IMR-90 (cell line): ENCODE measurements at regions not wholly inside any gene's neighbourhood (a gene's known extent, or its start where the extent isn't known, plus 50 kb on each side); places are given as distances from the start of the nearest gene placed in this dataset.

Experiments used
- ATAC-seq: fragments of 200-7000 bp; cut with Tn5 transposase; 2 replicates; pipeline ENCODE4 v1.9.1; 2020; ENCODE audit warnings: low read depth, mild to moderate bottlenecking, moderate library complexity
- BruUV-seq: library from RNA; stranded (reverse); fragments of 400-500 nt; replicated peaks from 2 replicates; lab custom pipeline; 2021; lab: Mats Ljungman, UMichigan
- CTCF ChIA-PET: fragments of 300-600 bp; formaldehyde crosslinking; extraction: SDS; loops from one replicate; lab custom pipeline; 2021; ENCODE audit warnings: antibody characterized with exemption; lab: Yijun Ruan, JAX
- POLR2A ChIA-PET: fragments of 300-600 bp; sonication (Branson Sonifier 250); formaldehyde crosslinking; loops from one replicate; lab custom pipeline; 2022; ENCODE audit warnings: antibody characterized with exemption; ENCODE audit not compliant: unreplicated experiment; lab: Charles Lee
- DNase-seq: peaks from one replicate; pipeline ENCODE4 v3.0.0; 2013
- H2AFZ ChIP-seq: replicated peaks from 2 replicates; pipeline ENCODE3; 2013; ENCODE audit warnings: low read length, mild to moderate bottlenecking; ENCODE audit not compliant: poor library complexity
- H2AK5ac ChIP-seq: 2 replicates; pipeline ENCODE4 v1.6.1; 2013; ENCODE audit warnings: low read depth, low read length, inconsistent platforms
- H2AK9ac ChIP-seq: replicated peaks from 2 replicates; pipeline ENCODE3; 2013; ENCODE audit warnings: mild to moderate bottlenecking, low read depth, low read length, moderate library complexity; ENCODE audit not compliant: poor library complexity
- H2BK120ac ChIP-seq: 2 replicates; pipeline ENCODE4 v1.6.1; 2013; ENCODE audit warnings: low read depth, low read length, inconsistent platforms
- H2BK15ac ChIP-seq: 3 replicates; pipeline ENCODE4 v1.6.1; 2013; ENCODE audit warnings: low read depth, low read length, inconsistent platforms
- H2BK20ac ChIP-seq: 2 replicates; pipeline ENCODE4 v1.6.1; 2013; ENCODE audit warnings: low read depth, mild to moderate bottlenecking, inconsistent platforms, low read length, moderate library complexity
- H2BK5ac ChIP-seq: 2 replicates; pipeline ENCODE4 v1.6.1; 2013; ENCODE audit warnings: mild to moderate bottlenecking, low read depth, low read length, inconsistent platforms; ENCODE audit not compliant: poor library complexity, severe bottlenecking
- H3K14ac ChIP-seq: replicated peaks from 2 replicates; pipeline ENCODE4 v1.6.1; 2013; ENCODE audit warnings: low read depth, low read length, inconsistent platforms
- H3K18ac ChIP-seq: 2 replicates; pipeline ENCODE4 v1.6.1; 2013; ENCODE audit warnings: low read depth, low read length, control low read depth
- H3K23ac ChIP-seq: 2 replicates; pipeline ENCODE4 v1.6.1; 2013; ENCODE audit warnings: low read depth, low read length, inconsistent platforms
- H3K27ac ChIP-seq: 2 replicates; pipeline ENCODE4 v1.5.1; 2013; ENCODE audit warnings: mild to moderate bottlenecking, control low read depth, low read length; ENCODE audit not compliant: insufficient read depth
- H3K27me3 ChIP-seq: 2 replicates; pipeline ENCODE4 v1.6.1; 2013; ENCODE audit warnings: low read length; ENCODE audit not compliant: control insufficient read depth, insufficient read depth
- H3K36me3 ChIP-seq: 2 replicates; pipeline ENCODE4 v1.6.1; 2013; ENCODE audit warnings: low read length, mixed read lengths; ENCODE audit not compliant: control insufficient read depth, insufficient read depth
- H3K4ac ChIP-seq: 2 replicates; pipeline ENCODE4 v1.6.1; 2013; ENCODE audit warnings: low read depth, low read length, inconsistent platforms
- H3K4me1 ChIP-seq: 2 replicates; pipeline ENCODE4 v1.6.1; 2013; ENCODE audit warnings: low read length, mixed read lengths; ENCODE audit not compliant: control insufficient read depth, insufficient read depth
- H3K4me2 ChIP-seq: 2 replicates; pipeline ENCODE4 v1.6.1; 2013; ENCODE audit warnings: low read depth, mild to moderate bottlenecking, control low read depth, low read length, moderate library complexity
- H3K4me3 ChIP-seq: 2 replicates; pipeline ENCODE4 v1.5.1; 2013; ENCODE audit warnings: low read depth, mild to moderate bottlenecking, control low read depth, low read length, moderate library complexity; ENCODE audit not compliant: insufficient read depth
- H3K56ac ChIP-seq: 2 replicates; pipeline ENCODE4 v1.6.1; 2013; ENCODE audit warnings: low read length, inconsistent platforms; ENCODE audit not compliant: insufficient read depth; ENCODE audit errors: extremely low read depth
- H3K79me1 ChIP-seq, 2 experiments: 2 replicates each; pipeline ENCODE4 v1.6.1; 2013; ENCODE audit warnings: low read length in 2 of 2, inconsistent platforms in 1 of 2, low read depth in 1 of 2
- H3K9ac ChIP-seq: 2 replicates; pipeline ENCODE4 v1.6.1; 2013; ENCODE audit warnings: low read depth, low read length, control low read depth
- H3K9me1 ChIP-seq: 2 replicates; pipeline ENCODE4 v1.6.1; 2013; ENCODE audit warnings: low read length, inconsistent platforms; ENCODE audit not compliant: insufficient read depth
- H3K9me3 ChIP-seq: 2 replicates; pipeline ENCODE4 v1.6.1; 2013; ENCODE audit warnings: low read length; ENCODE audit not compliant: control insufficient read depth, insufficient read depth
- H4K20me1 ChIP-seq: 2 replicates; pipeline ENCODE4 v1.6.1; 2013; ENCODE audit warnings: low read length, inconsistent platforms; ENCODE audit not compliant: insufficient read depth
- H4K5ac ChIP-seq: 2 replicates; pipeline ENCODE4 v1.6.1; 2013; ENCODE audit warnings: mild to moderate bottlenecking, low read depth, low read length, control low read depth
- H4K8ac ChIP-seq, 2 experiments: 2 replicates each; pipeline ENCODE4 v1.6.1; 2013; ENCODE audit warnings: low read depth in 2 of 2, low read length in 2 of 2, control low read depth in 1 of 2, inconsistent platforms in 1 of 2
- H4K91ac ChIP-seq: 2 replicates; pipeline ENCODE4 v1.6.1; 2013; ENCODE audit warnings: low read depth, low read length, inconsistent platforms; ENCODE audit not compliant: insufficient read depth
- BHLHE40 ChIP-seq: fragments of 150-350 bp; IDR thresholded peaks from 2 replicates; pipeline ENCODE4 v1.6.1; 2016; ENCODE audit warnings: mild to moderate bottlenecking, low read depth, low read length
- CEBPB ChIP-seq: IDR thresholded peaks from 2 replicates; pipeline ENCODE4 v1.6.1; 2012; ENCODE audit warnings: low read depth, low read length, improper control_type of control experiment
- CHD1 ChIP-seq: IDR thresholded peaks from 2 replicates; pipeline ENCODE4 v1.6.1; 2012; ENCODE audit warnings: low read depth, low read length, improper control_type of control experiment
- CTCF ChIP-seq: conservative IDR thresholded peaks from 2 replicates; pipeline ENCODE4 v1.5.1; 2012; ENCODE audit warnings: mild to moderate bottlenecking, low read depth, low read length, improper control_type of control experiment
- ELK1 ChIP-seq: fragments of 150-350 bp; IDR thresholded peaks from 2 replicates; pipeline ENCODE4 v1.6.1; 2016; ENCODE audit warnings: low read depth, mild to moderate bottlenecking, low read length, moderate library complexity, borderline replicate concordance
- FOS ChIP-seq: fragments of 150-350 bp; IDR thresholded peaks from 2 replicates; pipeline ENCODE4 v1.6.1; 2016; ENCODE audit warnings: low read depth, low read length
- MAFK ChIP-seq: IDR thresholded peaks from 2 replicates; pipeline ENCODE4 v1.6.1; 2012; ENCODE audit warnings: low read depth, low read length, improper control_type of control experiment
- MAZ ChIP-seq: IDR thresholded peaks from 2 replicates; pipeline ENCODE4 v1.6.1; 2012; ENCODE audit warnings: low read depth, mild to moderate bottlenecking, low read length, improper control_type of control experiment, moderate library complexity, borderline replicate concordance
- MXI1 ChIP-seq: IDR thresholded peaks from 2 replicates; pipeline ENCODE4 v1.6.1; 2012; ENCODE audit warnings: low read depth, mild to moderate bottlenecking, low read length, moderate library complexity, borderline replicate concordance
- NFE2L2 ChIP-seq: fragments of 150-350 bp; IDR thresholded peaks from 2 replicates; pipeline ENCODE4 v1.6.1; 2016; ENCODE audit warnings: low read depth, mild to moderate bottlenecking, low read length
- POLR2A ChIP-seq: IDR thresholded peaks from 2 replicates; pipeline ENCODE4 v1.6.1; 2012; ENCODE audit warnings: mild to moderate bottlenecking, low read depth, low read length
- RAD21 ChIP-seq: IDR thresholded peaks from 2 replicates; pipeline ENCODE4 v1.6.1; 2012; ENCODE audit warnings: low read length, improper control_type of control experiment
- RCOR1 ChIP-seq: IDR thresholded peaks from 2 replicates; pipeline ENCODE4 v1.6.1; 2012; ENCODE audit warnings: mild to moderate bottlenecking, low read length, improper control_type of control experiment; ENCODE audit not compliant: insufficient replicate concordance
- RFX5 ChIP-seq: IDR thresholded peaks from 2 replicates; pipeline ENCODE4 v1.8.0; 2012; ENCODE audit warnings: low read depth, mild to moderate bottlenecking, low read length, moderate library complexity
- SMC3 ChIP-seq: fragments of 150-350 bp; IDR thresholded peaks from 2 replicates; pipeline ENCODE4 v1.6.1; 2016; ENCODE audit warnings: low read depth, mild to moderate bottlenecking, antibody characterized with exemption, low read length, moderate library complexity
- USF2 ChIP-seq: fragments of 150-350 bp; IDR thresholded peaks from 2 replicates; pipeline ENCODE4 v1.6.1; 2017; ENCODE audit warnings: mild to moderate bottlenecking, antibody characterized with exemption, low read length, low read depth
- WGBS, 2 experiments: methylation state at CpG; one replicate each; pipeline versions ENCODE4 v1.1.5 to v1.1.7; 2013; ENCODE audit warnings: missing lambda C conversion rate in 2 of 2; ENCODE audit not compliant: insufficient read length in 1 of 2; ENCODE audit errors: extremely low coverage in 2 of 2; 5-methylcytosine and 5-hydroxymethylcytosine counted together
- dilution Hi-C: fragments of 300-500 bp; cut with HindIII; formaldehyde crosslinking; loops from one replicate; pipeline ENCODE4 v1.14.3; 2018; ENCODE audit warnings: low sequenced_read_pairs; ENCODE audit not compliant: unreplicated experiment
- in situ Hi-C: fragments of 300-500 bp; cut with MboI; formaldehyde crosslinking; loops from 3 replicates; pipeline ENCODE4 v1.14.3; 2019; ENCODE audit warnings: low sequenced_read_pairs, inconsistent platforms, mixed read lengths
- intact Hi-C: fragments of 100-400 bp; cut with micrococcal nuclease; formaldehyde crosslinking; loops from 2 replicates; pipeline ENCODE4 v1.10.0; 2022

- no peak overlapping the region for H3K4me2 ChIP-seq
- H3K4ac ChIP-seq: no peak overlapping the region
- ATAC-seq (no peak), DNase-seq (no peak)
- H3K79me1 ChIP-seq: no peaks in the 10 kb centered on the region
- no peak overlapping the region for H2AFZ ChIP-seq
- H3K36me3 ChIP-seq: no peaks in the 10 kb centered on the region
- no peak overlapping the region for H2BK5ac ChIP-seq
- peaks cover 2% of the 10 kb centered on the region; the same call in 1 of the 2 replicates for H3K9me3 ChIP-seq
- WGBS, 2 experiments: no CpG with 5 or more reads among the region's 2 CpGs
- dilution Hi-C loops (no loop called here), in situ Hi-C loops (no loop called here), intact Hi-C loops (no loop called here)
- no peak overlapping the region for H3K9ac ChIP-seq
- H3K4me3 ChIP-seq: no peak overlapping the region
- H4K5ac ChIP-seq: no peak overlapping the region
- H3K4me1 ChIP-seq: no peaks in the 10 kb centered on the region
- H4K8ac ChIP-seq: no peak overlapping the region
- H4K20me1 ChIP-seq: no peaks in the 10 kb centered on the region
- no peak overlapping the region for H3K14ac ChIP-seq
- H3K27me3 ChIP-seq: no peaks in the 10 kb centered on the region
- no peaks in the 10 kb centered on the region for H3K9me1 ChIP-seq
- no peak overlapping the region for H2AK9ac ChIP-seq
- H2AK5ac ChIP-seq: no peak overlapping the region
- no peak overlapping the region for H4K91ac ChIP-seq
- no peak overlapping the region for H2BK120ac ChIP-seq
- POLR2A ChIA-PET: no interaction called here
- no peak for TF ChIP-seq MAFK
- TF ChIP-seq CTCF: no peak
- TF ChIP-seq NFE2L2: no peak
- no peak for TF ChIP-seq CEBPB
- TF ChIP-seq ELK1: no peak
- no peak for TF ChIP-seq BHLHE40
- no peak for TF ChIP-seq RFX5
- TF ChIP-seq USF2: no peak
- no peak for TF ChIP-seq MAZ
- TF ChIP-seq CHD1: no peak
- TF ChIP-seq RCOR1: no peak
- no peak for TF ChIP-seq POLR2A
- TF ChIP-seq RAD21: no peak
- no peak for TF ChIP-seq MXI1
- TF ChIP-seq FOS: no peak
- TF ChIP-seq SMC3: no peak
- no TSS peak for BruUV-seq
- H3K18ac ChIP-seq: no peak overlapping the region
- CTCF ChIA-PET: no interaction called here
- H3K56ac ChIP-seq: no peak overlapping the region
- H3K23ac ChIP-seq: no peak overlapping the region
- H2BK15ac ChIP-seq: no peak overlapping the region
- H3K27ac ChIP-seq: no peak overlapping the region
- H2BK20ac ChIP-seq: no peak overlapping the region
Measured at GRCh38 chr2:76642129-76642528, 880.0 kb downstream of the LRRTM4 start.
